ENCODE measurements at regions not wholly inside any gene's neighbourhood (a gene's known extent, or its start where the extent isn't known, plus 50 kb on each side); places are given as distances from the start of the nearest gene placed in this dataset.
"Not testable (repeated sequence)": the region's sequence is repeated elsewhere in the genome, so short reads cannot be mapped to it uniquely, and the experiment has no call there.

GRCh38 chr6:170057961-170058877, 232.7 kb downstream of the DLL1 start:
- DNase-seq = no peak

DNA sequence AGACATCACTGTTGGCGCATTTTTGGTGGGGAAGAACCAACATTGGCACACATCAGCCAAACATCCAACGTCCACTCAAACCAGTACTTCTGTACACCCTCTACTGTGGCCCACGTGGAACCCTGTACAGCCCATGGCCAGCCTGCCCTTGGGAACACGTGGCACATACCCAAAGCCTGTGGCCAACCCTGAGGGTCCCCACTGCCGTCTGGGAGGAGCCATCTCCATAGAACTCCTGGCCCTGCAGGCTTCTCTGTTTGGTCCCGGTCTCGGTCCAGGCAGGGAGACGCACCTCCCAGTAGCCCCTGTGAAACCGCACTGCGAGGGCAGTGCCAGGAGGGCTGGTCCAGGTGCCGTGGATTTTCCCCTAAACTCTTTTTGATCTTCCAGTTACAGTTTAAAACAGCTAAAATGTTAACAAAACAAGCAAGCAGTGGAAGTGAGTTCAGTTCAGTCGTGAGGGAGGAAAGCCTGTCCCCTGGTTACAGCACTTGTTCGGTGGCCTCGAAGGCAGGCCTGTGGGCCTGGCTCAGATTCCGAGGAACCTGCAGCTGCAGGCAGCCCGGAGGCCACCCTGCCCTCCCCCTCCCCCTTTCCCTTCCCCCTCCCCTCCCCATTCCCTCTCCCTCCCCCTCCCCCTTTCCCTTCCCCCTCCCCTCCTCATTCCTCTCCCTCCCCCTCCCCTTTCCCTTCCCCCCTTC, 233.7 kb downstream of the DLL1 start:
- DNase-seq = no peak

- no peak for DNase-seq
These were observed 234.6 kb downstream of the DLL1 start for GRCh38 chr6:170056278-170056711.

DNA sequence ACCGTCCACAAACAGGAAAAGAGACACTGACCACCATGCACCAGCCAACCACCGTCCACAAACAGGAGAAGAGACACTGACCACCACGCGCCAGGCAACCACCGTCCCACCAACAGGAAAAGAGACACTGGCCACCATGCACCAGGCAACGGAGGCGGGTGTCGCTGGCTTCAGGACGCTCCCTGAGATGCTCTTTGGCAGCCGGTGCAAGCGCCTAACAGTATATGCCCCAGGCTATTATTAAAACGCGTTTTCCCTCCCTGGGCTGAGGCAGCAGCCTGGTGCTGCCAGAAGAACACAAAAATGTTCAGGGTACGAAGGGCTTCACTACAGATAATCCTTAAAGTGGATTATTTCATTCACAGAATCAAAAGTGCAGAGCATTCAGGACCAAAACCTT, 235.1 kb downstream of the DLL1 start:
- DNase-seq = not testable (repeated sequence)

DNA sequence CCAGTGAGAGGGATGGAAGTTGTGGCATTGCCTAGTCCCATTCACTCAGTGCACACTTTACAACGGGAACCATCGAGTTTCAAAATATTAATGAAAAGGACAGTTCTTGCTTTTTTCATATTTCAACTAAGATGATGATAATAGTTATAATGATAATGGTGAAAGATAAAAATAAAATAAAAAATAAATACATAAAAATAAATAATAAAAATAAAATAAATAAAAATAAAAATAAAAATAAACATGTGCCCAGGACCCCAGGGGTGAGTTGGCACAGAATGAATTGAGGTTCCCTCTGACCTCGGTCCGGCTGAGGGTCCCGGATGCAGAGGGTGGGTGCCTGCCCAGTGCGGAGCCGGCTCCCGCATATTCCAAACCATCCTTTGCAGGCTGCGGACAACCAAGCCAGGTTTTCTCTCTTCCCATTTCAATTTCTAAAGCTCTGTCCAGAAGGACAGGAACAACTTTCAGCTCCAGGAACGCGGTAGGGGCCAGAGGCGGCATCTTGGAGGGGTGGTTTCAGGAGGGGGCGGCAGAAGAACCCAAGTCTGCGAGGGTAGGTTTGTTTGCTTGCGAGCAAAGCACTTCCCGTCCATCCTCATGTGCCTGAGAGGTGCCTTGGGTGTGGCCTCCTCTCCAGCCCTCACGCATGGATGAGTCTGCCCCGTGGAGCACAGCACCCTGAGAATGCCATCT, 236.8 kb downstream of the DLL1 start:
- no peak for DNase-seq

DNA sequence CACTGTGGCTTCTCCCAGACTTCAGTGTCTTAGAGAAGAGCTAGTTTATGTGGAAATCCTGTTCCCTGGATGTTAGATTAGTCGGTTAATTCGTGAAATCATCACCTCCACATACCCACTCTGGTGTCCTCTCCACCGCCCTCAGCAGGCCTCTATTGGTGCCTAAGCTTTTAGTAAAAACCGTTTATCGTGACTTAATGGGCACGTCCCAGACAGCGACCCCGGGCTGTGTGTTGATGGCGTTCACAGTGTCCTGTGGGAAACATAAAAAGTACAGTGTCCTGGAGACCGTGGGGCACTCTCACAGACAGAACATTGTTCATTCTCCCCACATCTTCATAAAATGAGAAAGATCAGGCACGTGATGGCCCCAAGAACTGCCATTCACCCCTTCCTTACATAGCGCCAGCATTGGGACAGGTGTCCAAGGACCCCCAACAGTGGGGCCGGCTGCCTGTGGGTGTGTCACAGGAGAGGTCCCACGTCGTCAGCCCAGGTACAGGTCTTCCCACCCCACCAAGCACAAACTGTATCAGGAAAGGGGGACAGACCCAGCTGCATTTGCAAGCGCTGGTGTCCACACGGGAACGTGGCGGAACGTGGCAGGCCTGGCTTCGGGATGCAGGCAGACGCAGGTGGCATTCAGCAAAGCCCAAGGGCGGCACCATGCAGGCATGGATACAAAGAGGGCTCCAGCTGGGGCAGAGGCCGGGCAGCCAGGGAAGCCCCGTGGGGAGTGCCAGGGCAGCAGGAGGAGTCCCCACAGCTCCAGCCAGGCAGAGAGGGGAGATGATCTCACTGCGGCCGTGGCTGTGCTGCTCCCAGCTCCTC, 237.7 kb downstream of the DLL1 start:
- DNase-seq = no peak

GRCh38 chr6:170051229-170052172, 239.4 kb downstream of the DLL1 start:
- no peak for DNase-seq

GRCh38 chr6:170050591-170051041, 240.3 kb downstream of the DLL1 start:
- no peak for DNase-seq

- no peak for DNase-seq
These were observed 241.0 kb downstream of the DLL1 start for GRCh38 chr6:170049641-170050561.

DNA sequence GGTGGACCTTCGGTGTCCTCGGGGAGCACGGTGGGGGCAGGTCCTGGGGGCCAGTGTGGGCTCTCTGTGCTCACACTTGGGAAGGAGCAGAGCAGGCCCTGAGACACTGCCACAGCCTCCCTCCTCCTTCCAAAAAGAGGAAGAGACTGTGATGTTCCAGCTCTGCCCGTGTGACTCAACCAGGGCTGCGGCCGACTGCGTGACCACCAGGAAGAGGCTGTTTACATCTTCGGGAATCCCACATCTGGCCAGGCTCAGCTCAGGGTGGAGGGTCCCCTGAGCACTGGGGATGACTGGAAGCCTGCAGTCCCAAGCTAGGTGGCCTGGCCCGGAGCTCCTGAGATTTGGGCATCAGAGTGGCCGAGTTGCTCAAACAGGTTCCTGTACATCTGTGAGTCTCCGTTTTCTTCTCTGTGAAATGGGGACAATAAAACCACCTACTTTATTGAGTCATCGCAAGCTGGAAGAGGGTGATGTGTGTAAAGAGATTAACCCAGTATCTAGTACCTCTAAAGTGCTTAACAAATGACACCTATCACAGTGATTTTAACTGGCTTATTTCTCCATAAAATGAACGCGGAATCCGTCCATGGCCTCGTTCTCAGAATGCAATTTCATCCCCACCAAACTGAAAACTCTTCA, 242.1 kb downstream of the DLL1 start:
- DNase-seq = no peak

DNA sequence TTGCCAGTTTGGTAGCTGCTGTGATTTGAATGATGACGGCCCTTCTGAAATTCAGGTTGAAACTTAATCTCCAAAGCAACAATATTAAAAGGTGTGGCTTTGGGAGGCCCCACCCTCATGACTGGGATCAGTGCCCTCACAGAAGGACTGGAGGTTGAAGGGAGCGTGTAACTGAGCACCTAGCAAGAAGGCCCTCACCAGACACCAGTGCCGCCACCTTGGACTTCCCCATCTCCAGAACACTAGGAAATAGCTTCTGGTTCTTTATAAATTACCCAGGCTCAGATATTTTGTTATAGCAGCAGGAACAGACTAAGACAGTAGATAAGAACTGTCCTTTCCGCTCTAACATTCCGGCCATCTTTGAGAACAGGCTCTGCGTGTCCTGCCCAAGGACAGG, 243.1 kb downstream of the DLL1 start:
- no peak for DNase-seq

GRCh38 chr6:170046791-170047626, 243.9 kb downstream of the DLL1 start:
- DNase-seq = peak; percentile 26

GRCh38 chr6:170045981-170046667, 244.8 kb downstream of the DLL1 start:
- no peak for DNase-seq

DNA sequence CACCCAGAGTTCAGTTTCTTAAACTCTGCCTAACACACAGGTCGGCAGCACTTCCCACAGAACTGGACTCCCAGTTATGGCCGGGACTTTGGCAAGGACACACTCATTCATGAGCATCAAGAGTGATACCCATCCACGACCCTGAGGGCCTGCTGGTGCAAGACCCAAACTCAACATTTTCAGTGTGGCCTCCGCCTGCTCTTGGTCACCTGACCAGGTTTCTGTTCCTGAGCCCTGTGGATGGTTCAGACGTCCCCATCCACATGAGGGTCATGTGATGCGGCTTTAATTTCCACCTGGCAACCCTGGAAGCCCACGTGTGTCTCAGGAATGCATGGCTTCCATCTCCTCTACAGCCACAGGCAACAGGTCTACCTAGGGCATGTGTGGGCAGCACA, 245.3 kb downstream of the DLL1 start:
- DNase-seq = no peak

GRCh38 chr6:170044836-170045562, 245.9 kb downstream of the DLL1 start:
- DNase-seq = no peak

- DNase-seq = no peak
These were observed 246.7 kb downstream of the DLL1 start for GRCh38 chr6:170043881-170044790.
